ENCODE measurements at regions not wholly inside any gene's neighbourhood (a gene's known extent, or its start where the extent isn't known, plus 50 kb on each side); places are given as distances from the start of the nearest gene placed in this dataset.

- TF ChIP-seq CTCF (IDR thresholded peaks at IDR 0.05) (no peak), POLR2A (IDR thresholded peaks at IDR 0.05) (no peak)
These were observed 309.9 kb upstream of the ASIC2 start for GRCh38 chr17:33602981-33603380.

Measured in esophagus squamous epithelium (tissue), 4 donors.